HepG2 (cell line): ENCODE measurements at regions not wholly inside any gene's neighbourhood (a gene's known extent, or its start where the extent isn't known, plus 50 kb on each side); places are given as distances from the start of the nearest gene placed in this dataset.
A peak's percentile ranks its signal among the peaks of the same experiment; 100 is the strongest.

ENCODE experiments used
- CREB1 ChIP-seq, 2 experiments: fragments of 450-650 bp in 1 of 2; IDR thresholded peaks; 2 replicates each; pipeline ENCODE4 v1.6.1; 2016 to 2017; ENCODE audit warnings: control low read depth in 1 of 2, mild to moderate bottlenecking in 1 of 2, missing compliant biosample characterization in 1 of 2, missing genetic modification characterization in 1 of 2
- DNMT3B ChIP-seq: conservative IDR thresholded peaks from 2 replicates; pipeline ENCODE4 v1.6.1; 2016; ENCODE audit warnings: missing biosample characterization, control low read depth
- EHMT2 ChIP-seq: fragments of 200-600 bp; sonication (generic); IDR thresholded peaks from 2 replicates; pipeline ENCODE4 v1.7.0; 2017; ENCODE audit warnings: antibody characterized with exemption, low read depth, low read length, borderline replicate concordance
- GABPB1 ChIP-seq: IDR thresholded peaks from 2 replicates; pipeline ENCODE4 v1.6.1; 2016; ENCODE audit warnings: mild to moderate bottlenecking, missing genetic modification reagents, moderate library complexity, missing compliant biosample characterization
- HMG20B ChIP-seq: conservative IDR thresholded peaks from 2 replicates; pipeline ENCODE4 v1.6.1; 2016; ENCODE audit warnings: missing genetic modification reagents, missing compliant biosample characterization
- IKZF5 ChIP-seq: IDR thresholded peaks from 2 replicates; pipeline ENCODE4 v1.6.1; 2018; ENCODE audit warnings: missing genetic modification reagents, mild to moderate bottlenecking, missing compliant biosample characterization
- KLF9 ChIP-seq: IDR thresholded peaks from 2 replicates; pipeline ENCODE4 v1.6.1; 2016; ENCODE audit warnings: low read depth
- LCORL ChIP-seq, 2 experiments: fragments of 450-650 bp in 1 of 2; sonication (generic) in 1 of 2; formaldehyde crosslinking in 1 of 2; IDR thresholded peaks; 2 replicates each; pipeline versions ENCODE4 v1.5.0 to v1.6.1; 2017 to 2020; ENCODE audit warnings: antibody characterized with exemption in 1 of 2, missing genetic modification reagents in 1 of 2
- MTF1 ChIP-seq: sonication (generic); formaldehyde crosslinking; IDR thresholded peaks from 2 replicates; pipeline ENCODE4 v1.5.0; 2020; ENCODE audit warnings: missing genetic modification reagents
- RCOR2 ChIP-seq: IDR thresholded peaks from 2 replicates; pipeline ENCODE4 v1.6.1; 2016; ENCODE audit warnings: missing biosample characterization, missing genetic modification reagents
- RNF2 ChIP-seq: fragments of 450-650 bp; conservative IDR thresholded peaks from 2 replicates; pipeline ENCODE4 v1.6.1; 2016; ENCODE audit warnings: low read depth
- U2AF1 ChIP-seq: fragments of 200-400 bp; formaldehyde crosslinking; optimal IDR thresholded peaks from 2 replicates; pipeline ENCODE3; 2017; ENCODE audit warnings: mild to moderate bottlenecking, low read depth, low read length
- ZBTB26 ChIP-seq: IDR thresholded peaks from 2 replicates; pipeline ENCODE4 v1.6.1; 2016; ENCODE audit warnings: missing compliant biosample characterization, missing genetic modification reagents, borderline replicate concordance
- ZNF143 ChIP-seq: sonication (generic); formaldehyde crosslinking; IDR thresholded peaks from 2 replicates; pipeline ENCODE4 v1.4.0; 2020; ENCODE audit warnings: missing genetic modification reagents
- ZNF256 ChIP-seq: sonication (generic); formaldehyde crosslinking; conservative IDR thresholded peaks from 2 replicates; pipeline ENCODE4 v1.4.0; 2020; ENCODE audit warnings: missing genetic modification reagents
- ZNF350 ChIP-seq: sonication (generic); formaldehyde crosslinking; IDR thresholded peaks from 2 replicates; pipeline ENCODE4 v1.4.0; 2020; ENCODE audit warnings: mild to moderate bottlenecking, low read depth, missing genetic modification reagents, borderline replicate concordance
- ZNF703 ChIP-seq: sonication (generic); formaldehyde crosslinking; IDR thresholded peaks from 2 replicates; pipeline ENCODE4 v1.5.1; 2020; ENCODE audit warnings: missing genetic modification reagents, mild to moderate bottlenecking, moderate library complexity, borderline replicate concordance
- ZNF720 ChIP-seq: sonication (generic); formaldehyde crosslinking; IDR thresholded peaks from 2 replicates; pipeline ENCODE4 v1.4.0; 2020; ENCODE audit warnings: missing genetic modification reagents
- ZSCAN20 ChIP-seq: sonication (generic); formaldehyde crosslinking; IDR thresholded peaks from 2 replicates; pipeline ENCODE4 v1.4.0; 2020; ENCODE audit warnings: missing genetic modification reagents, mild to moderate bottlenecking, borderline replicate concordance
- ZSCAN22 ChIP-seq: sonication (generic); formaldehyde crosslinking; IDR thresholded peaks from 2 replicates; pipeline ENCODE4 v1.4.0; 2020; ENCODE audit warnings: mild to moderate bottlenecking, missing genetic modification reagents
- TF ChIP-seq, protein P1 (sequence below): sonication (generic); formaldehyde crosslinking; IDR thresholded peaks from 2 replicates; pipeline ENCODE4 v1.4.0; 2020; ENCODE audit warnings: missing genetic modification reagents, mild to moderate bottlenecking, borderline replicate concordance
- TF ChIP-seq, protein P2 (sequence below): IDR thresholded peaks from 2 replicates; pipeline ENCODE4 v1.6.1; 2016; ENCODE audit warnings: low read depth, borderline replicate concordance
- TF ChIP-seq, protein P3 (sequence below): sonication (generic); formaldehyde crosslinking; IDR thresholded peaks from 2 replicates; pipeline ENCODE4 v1.5.0; 2020; ENCODE audit warnings: mild to moderate bottlenecking, missing genetic modification reagents, borderline replicate concordance

GRCh38 chr7:46215987-46216567 is 295.0 kb upstream of the IGFBP3 start (continued):
- TF ChIP-seq LCORL (IDR thresholded peaks at IDR 0.05) (no peak), LCORL (CRISPR knock-in tag; IDR thresholded peaks at IDR 0.05) (peak; percentile 60; the same call in 1 of the 2 replicates), EHMT2 (peak; percentile 80; the same call in 1 of the 2 replicates), RNF2 (peak; percentile 80), ZNF720 (CRISPR knock-in tag) (no peak), ZNF143 (CRISPR knock-in tag) (no peak), ZNF703 (no peak), DNMT3B (CRISPR knock-in tag) (peak; percentile 80; the same call in 1 of the 2 replicates), ZSCAN22 (CRISPR knock-in tag) (no peak), CREB1 (IDR thresholded peaks at IDR 0.05) (no peak), CREB1 (CRISPR knock-in tag; IDR thresholded peaks at IDR 0.05) (peak; percentile 63; the same call in 1 of the 2 replicates), IKZF5 (CRISPR knock-in tag) (peak; percentile 70), U2AF1 (peak; percentile 65), ZSCAN20 (CRISPR knock-in tag) (no peak), MTF1 (no peak), GABPB1 (peak; percentile 39), KLF9 (CRISPR knock-in tag) (no peak), ZBTB26 (CRISPR knock-in tag) (no peak), RCOR2 (CRISPR knock-in tag) (0 out of 2 replicates have a peak, but pooled peaks have one; percentile 70), HMG20B (peak; percentile 75), ZNF350 (peak; percentile 56), ZNF256 (CRISPR knock-in tag) (no peak)
- TF ChIP-seq, protein P1, sequence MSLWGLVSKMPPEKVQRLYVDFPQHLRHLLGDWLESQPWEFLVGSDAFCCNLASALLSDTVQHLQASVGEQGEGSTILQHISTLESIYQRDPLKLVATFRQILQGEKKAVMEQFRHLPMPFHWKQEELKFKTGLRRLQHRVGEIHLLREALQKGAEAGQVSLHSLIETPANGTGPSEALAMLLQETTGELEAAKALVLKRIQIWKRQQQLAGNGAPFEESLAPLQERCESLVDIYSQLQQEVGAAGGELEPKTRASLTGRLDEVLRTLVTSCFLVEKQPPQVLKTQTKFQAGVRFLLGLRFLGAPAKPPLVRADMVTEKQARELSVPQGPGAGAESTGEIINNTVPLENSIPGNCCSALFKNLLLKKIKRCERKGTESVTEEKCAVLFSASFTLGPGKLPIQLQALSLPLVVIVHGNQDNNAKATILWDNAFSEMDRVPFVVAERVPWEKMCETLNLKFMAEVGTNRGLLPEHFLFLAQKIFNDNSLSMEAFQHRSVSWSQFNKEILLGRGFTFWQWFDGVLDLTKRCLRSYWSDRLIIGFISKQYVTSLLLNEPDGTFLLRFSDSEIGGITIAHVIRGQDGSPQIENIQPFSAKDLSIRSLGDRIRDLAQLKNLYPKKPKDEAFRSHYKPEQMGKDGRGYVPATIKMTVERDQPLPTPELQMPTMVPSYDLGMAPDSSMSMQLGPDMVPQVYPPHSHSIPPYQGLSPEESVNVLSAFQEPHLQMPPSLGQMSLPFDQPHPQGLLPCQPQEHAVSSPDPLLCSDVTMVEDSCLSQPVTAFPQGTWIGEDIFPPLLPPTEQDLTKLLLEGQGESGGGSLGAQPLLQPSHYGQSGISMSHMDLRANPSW (CRISPR knock-in tag) = no peak
- TF ChIP-seq, protein P2, sequence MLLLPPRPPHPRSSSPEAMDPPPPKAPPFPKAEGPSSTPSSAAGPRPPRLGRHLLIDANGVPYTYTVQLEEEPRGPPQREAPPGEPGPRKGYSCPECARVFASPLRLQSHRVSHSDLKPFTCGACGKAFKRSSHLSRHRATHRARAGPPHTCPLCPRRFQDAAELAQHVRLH (CRISPR knock-in tag) = no peak; the same call in 1 of the 2 replicates
- TF ChIP-seq, protein P3, sequence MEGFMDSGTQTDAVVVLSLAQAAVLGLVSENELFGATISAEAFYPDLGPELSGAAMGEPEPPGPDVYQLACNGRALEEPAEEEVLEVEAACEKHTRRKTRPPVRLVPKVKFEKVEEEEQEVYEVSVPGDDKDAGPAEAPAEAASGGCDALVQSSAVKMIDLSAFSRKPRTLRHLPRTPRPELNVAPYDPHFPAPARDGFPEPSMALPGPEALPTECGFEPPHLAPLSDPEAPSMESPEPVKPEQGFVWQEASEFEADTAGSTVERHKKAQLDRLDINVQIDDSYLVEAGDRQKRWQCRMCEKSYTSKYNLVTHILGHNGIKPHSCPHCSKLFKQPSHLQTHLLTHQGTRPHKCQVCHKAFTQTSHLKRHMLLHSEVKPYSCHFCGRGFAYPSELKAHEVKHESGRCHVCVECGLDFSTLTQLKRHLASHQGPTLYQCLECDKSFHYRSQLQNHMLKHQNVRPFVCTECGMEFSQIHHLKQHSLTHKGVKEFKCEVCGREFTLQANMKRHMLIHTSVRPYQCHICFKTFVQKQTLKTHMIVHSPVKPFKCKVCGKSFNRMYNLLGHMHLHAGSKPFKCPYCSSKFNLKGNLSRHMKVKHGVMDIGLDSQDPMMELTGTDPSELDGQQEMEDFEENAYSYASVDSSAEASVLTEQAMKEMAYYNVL = peak; percentile 77
